T-helper 2 cell (primary cell): ENCODE measurements at regions not wholly inside any gene's neighbourhood (a gene's known extent, or its start where the extent isn't known, plus 50 kb on each side); places are given as distances from the start of the nearest gene placed in this dataset.
"Not testable (repeated sequence)": the region's sequence is repeated elsewhere in the genome, so short reads cannot be mapped to it uniquely, and the experiment has no call there.

Experiments used
- DNase-seq, 5 experiments: peaks; one replicate each; pipeline versions ENCODE4 v3.0.0 to v3.0.0-alpha.2; 2012 to 2022

DNA sequence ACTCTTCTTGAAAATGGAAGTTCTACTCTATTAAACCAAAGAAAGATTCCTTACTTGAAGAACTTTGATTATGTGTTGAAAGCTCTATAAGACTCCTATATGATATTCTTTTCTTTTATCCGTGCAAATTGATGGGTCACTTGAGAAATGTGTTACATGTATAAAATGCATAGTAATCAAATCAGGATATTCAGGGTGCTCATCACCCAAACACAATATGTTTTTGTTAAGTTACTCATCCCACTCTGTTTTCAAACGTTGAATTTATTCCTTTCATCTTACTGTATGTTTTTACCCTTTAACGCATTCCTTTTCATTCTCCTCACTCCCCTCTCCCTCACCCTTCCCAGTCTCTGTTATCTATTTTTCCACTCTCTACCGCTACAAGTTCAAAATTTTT, 305.5 kb upstream of the KYNU start:
- no peak for DNase-seq

DNA sequence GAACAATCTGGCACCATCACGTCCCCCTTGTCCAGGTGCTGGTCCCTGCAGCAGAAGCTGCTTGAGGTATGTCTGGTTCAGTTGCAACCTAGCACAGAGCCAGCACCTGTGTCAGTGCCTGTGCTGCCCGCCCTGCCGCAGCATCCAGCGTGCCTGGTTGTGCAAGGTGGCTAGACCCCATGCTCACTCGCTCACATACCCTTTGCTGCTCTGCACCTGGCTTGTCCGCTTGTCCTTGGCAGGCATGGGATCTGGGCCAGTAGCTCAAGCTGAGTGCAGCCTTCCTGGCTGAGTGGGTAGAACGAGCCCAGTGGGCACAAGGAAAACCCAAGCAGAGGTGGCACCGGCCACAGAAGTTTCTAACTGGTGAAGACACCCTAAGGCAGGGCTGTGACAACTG, 314.6 kb upstream of the KYNU start:
- no peak for DNase-seq

DNA sequence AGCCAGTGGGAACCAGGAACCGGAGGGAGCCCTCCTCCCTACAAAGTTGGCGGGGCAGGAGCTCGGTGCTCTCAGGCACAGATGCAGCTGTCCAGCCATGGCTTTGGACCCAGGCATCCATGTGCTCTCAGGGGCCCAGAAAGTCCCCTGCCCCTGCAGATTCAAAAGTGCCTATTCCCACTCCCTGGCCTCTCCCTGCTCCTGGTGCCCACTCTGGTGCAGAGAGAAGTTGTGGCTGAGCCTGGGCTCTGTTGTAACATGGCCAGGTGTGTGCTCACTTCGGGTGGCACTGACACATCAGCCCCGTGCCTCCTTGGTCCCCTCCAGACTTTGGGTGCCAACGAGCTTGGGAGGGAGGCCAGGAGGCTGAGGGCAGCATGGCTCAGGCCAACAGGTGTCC, 315.8 kb upstream of the KYNU start:
- DNase-seq = no peak

DNA sequence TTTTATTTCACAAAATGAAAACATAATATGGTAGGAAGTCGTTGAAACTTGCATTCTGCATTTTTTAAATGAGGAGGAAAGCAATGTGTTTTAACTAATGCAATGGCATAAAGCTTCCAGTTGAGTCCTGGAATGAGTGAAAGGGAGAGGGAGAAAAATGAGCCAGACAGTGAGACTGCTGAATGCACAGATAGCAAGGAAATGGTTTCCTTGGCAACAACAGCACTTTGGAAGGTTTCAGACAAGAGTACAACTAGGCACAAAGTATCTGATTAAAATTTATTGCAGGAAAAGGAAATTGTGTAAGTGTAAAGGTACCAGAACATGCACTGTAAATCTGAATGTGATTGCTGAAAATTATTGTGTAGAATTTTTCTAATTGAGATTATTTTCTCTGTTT, 320.1 kb upstream of the KYNU start:
- DNase-seq = no peak

DNA sequence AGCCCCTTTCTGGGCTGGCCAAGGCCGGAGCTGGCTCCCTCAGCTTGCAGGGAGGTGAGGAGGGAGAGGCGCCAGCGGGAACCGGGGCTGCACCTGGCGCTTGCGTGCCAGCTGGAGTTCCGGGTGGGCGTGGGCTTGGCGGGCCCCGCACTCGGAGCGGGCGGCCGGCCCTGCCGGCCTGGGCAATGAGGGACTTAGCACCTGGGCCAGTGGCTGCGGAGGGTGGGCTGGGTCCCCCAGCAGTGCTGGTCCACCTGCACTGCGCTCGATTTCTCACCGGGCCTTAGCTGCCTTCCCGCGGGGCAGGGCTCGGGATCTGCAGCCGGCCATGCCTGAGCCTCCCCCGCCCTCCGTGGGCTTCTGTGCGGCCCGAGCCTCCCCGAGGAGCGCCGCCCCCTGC, 331.5 kb upstream of the KYNU start:
- DNase-seq = not testable (repeated sequence)

DNA sequence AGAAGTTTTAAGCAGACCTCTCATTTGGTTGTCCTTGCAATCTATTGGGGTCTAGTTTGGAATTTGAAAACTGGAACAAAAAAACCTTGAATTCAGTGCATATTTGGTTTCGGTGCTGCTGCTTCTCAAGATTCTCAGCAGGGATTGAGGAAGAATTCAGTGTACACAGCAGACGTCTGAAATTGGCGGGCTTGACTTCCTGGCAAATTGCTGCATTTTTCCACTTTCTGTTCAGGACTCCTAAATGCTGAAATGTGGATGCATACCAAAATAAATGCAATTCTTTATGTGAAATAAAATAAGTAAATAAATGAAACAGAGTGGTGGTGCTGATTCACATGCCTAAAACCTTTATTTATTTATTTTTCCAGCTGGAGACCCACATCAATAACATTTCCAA, 332.4 kb upstream of the KYNU start:
- no peak for DNase-seq

DNA sequence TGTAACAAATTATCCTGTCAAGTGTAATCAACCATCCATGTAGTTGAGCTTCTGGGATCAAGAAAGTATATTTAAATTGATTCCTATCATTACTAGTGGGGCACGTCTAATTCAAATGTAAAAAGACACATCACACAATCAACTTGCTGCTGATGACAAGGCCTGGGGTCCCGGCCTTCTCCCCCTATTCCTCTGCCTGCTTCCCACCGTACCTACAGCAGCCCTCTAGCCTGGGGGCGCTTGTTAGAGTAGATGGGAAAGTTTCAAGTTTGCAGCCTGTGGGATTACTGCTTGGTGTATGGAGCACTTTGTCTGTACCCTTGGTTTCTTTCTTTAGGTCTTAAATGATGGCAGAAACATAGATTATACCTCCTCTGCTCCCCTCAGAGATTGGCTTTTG, 333.3 kb upstream of the KYNU start:
- no peak for DNase-seq

DNA sequence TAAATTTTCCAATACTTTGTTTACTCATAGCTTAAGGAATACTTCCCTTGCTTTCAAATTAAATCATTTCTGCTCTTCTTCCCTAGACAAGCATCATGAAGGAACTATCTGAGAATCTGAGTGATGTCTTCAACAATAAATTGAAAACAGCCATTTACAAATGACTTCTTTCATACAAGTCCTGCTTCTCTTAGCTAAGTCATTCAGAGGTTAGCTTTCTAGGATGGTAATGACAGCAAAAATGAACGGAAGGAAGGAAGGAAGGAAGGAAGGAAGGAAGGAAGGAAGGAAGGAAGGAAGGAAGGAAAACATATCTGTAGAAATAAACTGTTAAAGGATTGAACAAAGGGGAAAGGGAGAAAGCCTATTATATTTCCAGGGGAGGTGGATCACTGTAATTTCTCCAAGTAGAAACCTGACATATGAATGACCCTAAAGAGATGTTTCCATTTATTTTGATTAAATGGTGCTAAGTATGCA, 335.0 kb upstream of the KYNU start:
- no peak for DNase-seq

DNA sequence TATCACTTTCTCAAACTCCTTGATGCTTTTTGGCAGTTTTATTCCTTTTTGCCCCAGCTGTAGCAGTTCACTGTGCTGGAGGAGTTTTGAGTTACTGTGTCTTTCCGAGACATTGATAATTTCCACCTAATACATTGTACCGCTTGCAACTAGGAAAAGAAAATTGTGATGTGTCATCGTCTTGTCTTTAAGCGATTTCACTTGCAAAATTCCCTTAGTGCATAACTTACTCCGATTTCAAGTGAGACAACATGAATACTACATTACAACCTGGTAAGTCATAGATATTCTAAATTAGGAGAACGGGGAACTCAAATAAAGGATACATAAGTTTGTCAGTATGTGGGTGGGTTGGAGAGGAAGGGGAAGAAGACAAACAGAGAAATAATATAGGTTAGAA, 340.5 kb upstream of the KYNU start:
- no peak for DNase-seq

DNA sequence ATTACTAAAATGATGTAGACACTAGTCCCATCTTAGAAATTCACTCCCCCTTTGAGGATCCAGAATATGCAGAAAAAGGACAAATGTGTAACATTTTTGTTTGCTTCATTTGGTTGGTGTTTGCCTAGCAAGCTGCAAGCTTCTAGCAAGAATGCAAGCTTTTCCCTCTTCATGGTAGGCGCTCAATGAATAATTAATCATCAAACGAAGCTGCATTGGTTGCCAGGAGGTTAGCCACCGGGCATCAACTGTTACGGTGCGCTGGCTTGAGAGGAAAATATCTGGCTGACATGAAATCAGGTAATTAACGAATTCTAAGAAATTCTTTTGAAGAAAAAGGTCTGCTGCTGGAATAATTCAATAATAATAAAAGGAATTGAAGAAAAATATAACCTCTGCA, 341.0 kb upstream of the KYNU start:
- DNase-seq = no peak

DNA sequence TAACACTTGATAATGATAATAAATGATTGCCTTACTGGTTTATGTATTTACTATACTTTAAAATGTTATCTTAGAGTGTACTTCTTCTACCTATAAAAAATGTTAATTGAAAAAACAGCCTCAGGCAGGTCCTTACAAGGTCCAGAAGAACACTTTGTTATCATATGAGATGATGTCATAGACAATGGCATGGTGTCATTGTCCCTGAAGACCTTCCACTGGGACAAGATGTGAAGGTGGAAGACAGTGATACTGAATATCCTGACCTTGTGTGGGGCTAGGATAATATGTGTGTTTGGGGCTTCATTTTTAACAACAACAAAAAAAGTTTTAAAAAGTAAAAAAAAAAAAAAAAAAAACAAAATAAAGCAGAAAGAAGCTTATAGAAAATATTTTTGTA, 342.2 kb upstream of the KYNU start:
- DNase-seq = no peak

DNA sequence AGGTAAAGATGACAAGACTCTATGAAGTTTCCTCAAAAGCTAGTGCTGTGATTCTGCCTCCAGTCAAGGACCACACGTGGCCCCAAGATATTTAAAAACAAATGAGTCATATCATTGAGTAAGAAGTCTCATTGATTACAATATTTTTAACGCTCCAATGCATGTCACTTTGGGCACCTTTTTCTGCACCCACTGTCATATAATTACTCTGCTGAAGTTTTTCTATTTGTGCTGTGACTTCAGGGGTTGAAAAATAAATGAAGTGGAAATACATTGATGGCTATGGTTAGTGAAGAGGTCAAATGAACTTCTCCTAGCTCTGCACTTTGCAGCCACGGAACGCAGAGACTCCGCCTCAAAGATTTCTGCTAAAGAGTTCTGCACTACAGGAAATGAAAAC, 344.3 kb upstream of the KYNU start:
- DNase-seq = no peak

DNA sequence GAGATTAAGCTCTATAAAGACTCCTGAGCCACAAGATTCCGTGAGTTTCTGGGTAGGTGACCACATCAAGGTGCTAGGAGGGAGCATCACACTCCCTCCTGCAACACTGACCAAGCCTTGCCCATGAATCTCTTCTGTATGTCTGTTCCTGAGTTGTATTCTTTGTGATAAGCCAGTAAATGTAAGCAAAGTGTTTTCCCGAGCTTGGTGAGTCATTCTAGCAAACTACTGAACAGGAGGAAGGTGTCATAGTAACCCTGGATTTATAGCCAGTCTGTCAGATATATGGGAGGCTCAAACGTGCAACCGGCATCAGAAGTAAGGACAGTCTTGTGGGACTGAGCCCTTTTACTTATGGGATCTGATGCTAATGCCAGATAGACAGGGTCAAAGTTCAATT, 346.1 kb upstream of the KYNU start:
- no peak for DNase-seq

DNA sequence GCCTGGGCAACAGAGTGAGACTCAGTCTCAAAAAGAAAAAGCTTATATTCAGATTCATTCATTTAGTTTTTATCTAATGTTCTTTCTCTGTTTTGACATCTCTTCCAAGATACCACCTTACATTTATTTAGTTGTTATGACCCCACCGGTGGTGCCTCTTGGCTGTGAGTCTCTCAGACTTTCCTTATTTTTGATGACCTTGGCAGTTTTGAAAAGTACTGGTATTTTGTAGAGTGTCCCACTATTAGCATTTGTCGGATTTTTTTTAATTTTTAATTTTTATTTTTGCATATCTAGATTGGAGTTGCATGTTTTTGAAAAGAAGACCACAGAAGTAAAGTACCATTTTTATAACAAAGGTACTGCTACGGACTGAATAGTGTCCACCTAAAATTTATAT, 351.7 kb upstream of the KYNU start:
- no peak for DNase-seq

DNA sequence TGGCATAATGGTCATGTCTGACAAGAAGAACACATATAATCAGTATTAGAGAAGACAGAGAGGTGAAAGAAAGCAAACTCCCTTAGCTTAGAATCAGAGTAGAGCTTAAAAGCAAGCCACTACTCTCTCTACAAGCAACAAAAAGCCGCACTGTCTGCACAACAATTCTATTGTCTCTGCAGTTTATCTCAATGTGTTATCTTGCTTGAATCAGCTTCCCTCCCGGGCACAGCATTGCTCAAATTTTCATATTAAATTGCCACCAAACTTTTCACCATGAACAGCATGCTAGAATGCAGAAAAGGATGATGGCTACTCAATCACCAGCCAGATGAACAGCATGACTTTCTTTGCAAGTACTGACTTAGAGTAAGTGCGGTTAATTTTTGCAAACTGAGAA, 356.0 kb upstream of the KYNU start:
- DNase-seq = no peak

DNA sequence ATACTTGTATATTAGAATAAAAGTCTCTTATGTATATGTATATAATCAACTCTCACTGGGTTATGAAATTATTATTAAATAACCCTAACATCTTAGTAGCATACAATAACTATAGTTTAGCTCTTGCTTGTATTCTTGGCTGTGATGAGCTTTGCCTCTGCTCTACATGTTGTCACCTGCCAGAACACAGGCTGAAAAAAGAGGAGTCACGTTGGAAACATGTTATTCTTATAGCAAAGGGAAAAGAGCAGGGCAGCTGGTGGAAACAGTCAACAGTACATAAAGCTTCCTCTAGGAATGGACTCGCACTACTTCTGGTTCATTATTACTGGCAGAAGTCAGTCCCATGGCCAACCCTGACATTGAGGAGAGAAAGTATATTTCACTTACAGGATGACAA, 362.0 kb upstream of the KYNU start:
- no peak for DNase-seq

DNA sequence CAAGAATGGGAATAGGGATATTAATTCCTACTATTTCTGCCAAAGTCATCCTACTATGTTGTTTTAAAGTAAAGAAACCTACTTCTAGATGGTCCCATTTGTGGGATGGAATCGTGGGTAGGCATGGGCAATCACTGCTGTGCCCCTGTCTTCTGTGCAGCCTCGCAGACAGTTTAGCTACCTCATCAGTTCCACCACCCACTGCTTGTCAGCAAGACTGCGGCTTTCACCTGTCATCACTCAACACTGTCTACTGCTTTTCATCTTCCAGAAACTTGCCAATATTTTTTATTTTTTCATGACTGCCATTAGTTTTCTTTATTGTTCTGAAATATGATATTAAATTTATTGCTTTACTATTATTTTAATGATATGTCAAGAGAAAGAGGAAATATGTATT, 368.1 kb upstream of the KYNU start:
- no peak for DNase-seq

DNA sequence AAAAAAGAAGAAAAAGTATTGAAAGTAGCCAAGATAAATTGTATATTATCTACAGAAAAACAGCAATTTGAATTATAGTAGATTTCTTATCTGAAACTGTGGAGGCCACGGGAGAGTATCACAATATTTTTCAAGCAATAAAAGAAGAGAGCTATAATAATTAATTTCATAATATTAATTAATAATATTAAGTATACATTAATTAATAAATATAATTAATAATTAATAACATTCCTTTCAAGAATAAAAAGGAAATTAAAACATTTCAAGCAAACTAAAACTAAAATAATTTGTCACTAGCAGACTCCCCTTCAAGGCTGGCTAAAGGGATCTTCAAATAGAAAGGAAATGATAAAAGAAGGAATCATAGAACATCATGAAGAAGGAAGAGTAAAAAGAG, 372.7 kb upstream of the KYNU start:
- DNase-seq = no peak

DNA sequence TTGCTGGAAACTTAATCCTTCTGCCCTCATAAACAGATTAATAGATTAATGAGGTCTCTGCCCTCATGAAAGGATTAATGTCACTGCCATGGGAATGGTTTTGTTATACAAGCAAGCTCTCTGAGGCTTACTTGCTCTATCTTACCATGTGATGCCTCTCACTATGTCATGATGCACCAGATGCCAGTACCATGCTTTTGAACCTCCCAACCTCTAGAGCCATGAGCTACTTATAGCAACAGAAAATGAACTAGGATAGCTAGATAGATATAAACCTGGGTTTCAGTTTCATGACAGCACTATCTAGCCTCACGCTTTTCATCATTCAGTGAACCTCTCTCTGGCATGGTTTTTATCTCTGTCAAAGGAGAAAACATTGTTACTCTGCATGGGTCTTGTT, 371.6 kb upstream of the LRP1B start:
- DNase-seq = no peak

DNA sequence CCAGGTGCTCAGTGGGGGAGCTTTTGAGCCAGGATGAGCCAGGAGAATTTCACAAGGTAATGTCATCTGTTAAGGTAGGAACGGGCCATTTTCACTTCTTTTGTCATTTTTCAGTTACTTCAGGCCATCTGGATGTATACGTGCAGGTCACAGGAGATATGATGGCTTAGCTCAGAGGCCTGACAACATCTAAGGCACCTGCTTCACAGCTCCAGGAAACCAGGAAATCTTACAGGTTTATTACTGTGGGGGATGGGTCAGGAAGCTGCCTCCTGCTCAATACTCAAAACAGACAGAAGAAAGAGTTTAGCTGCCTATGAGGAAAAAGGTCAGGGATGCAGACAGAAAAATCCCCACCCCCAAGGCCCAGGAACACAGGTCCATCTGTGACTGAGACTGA, 364.3 kb upstream of the LRP1B start:
- DNase-seq = no peak

DNA sequence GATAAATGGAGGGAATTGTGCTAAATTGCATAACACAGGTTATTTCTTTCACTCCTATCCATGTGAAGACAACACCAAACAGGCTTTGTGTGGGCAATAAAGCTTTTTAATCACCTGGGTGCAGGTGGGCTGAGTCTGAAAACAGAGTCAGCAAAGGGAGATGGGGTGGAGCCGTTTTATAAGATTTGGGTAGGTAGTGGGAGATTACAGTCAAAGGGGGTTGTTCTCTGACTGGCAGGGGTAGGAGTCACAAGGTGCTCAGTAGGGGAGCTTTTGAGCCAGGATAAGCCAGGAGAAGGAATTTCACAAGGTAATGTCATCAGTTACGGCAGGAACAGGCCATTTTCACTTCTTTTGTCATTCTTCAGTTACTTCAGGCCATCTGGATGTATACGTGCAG, 358.8 kb upstream of the LRP1B start:
- DNase-seq = not testable (repeated sequence)

DNA sequence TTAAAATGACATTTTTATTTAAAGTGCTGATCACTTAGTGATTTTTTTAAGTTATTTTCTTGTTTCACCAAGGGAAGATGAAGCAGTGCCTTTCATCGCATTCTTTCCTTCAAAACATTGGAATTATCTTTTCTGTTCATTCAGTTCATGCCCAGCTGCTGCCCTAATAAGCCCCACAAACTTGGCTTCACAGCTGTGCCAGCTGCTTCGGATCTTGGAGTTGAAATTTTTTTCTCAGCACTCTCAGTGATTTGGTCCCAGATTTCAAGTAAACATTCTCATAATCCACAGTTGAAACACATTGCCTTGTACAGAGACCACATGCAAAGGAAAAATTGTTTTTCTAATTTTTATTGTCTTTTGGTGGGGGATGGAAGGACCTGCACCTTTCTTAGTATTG, 353.3 kb upstream of the LRP1B start:
- no peak for DNase-seq

DNA sequence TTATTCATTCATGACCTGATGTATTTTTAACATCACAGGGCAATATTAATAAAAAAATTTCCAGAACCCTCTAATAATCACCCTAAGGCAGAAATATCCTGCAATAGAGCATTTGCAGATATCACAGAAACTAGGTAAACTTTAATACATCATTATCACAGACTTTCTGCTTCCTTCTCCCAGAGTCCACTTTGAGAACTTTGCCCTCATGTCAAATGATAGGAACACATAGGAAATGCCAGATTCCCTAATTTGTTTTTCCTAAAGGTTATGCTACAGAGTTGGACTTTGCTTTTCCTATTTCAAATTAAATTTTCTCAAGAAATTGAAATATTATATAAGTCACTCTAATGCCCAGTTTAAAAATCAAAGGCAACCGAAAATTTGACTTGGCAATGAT, 352.8 kb upstream of the LRP1B start:
- no peak for DNase-seq

DNA sequence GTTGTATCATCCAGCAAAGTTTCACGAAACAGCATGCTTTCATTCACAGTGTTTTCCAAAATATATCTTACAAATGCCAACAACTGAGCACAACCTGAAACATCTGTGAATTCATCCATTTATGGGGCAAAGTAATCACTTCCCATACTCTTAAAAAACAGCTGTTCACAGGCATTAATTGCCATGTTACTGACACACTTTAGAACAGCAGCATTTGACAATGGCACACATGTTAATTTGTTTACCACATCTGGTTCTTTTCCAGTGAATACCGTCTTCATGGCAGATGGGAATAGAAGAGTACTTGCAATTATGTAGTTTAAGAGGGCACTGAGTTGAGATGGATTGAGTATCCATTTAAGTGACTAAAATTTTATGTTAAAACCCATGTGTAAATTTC, 347.4 kb upstream of the LRP1B start:
- no peak for DNase-seq

DNA sequence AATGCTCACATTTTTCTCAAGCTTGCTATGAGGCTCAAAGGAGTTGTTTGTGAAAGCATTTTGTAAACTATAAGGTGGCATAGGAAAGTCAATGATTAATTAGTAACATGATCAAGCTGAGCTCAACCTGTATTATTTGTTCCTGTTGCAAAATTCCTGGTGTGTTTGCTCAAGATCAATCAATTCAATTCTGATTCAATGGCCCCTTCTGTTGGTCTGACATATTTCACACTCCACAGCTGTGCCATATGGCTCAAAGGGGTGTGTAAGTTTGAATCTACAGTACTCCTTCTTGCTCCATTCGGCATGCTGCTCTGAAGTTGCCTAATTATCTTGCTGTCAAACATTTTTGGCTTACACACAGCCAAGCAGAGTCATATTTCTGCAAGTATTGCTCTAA, 341.6 kb upstream of the LRP1B start:
- no peak for DNase-seq

DNA sequence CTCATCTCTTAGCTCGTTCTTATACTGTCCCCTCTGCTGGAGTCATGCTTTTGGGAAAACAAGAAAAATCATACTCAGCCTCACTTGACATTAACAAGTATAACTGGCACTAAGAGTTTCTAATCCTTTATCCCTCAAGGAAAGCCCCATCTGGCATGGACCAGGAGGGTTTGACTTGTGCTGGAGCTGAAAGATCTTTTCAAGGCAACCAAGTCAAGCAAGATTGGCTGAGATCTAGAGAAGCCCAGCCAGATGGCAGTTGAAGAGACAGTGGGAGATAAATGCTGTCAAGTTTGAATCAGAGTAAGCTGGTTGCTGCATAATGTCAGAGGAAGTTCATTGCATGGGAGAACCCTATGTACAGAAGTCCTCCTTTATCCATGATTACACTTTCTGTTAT, 336.5 kb upstream of the LRP1B start:
- no peak for DNase-seq
